ENCODE measurements at regions not wholly inside any gene's neighbourhood (a gene's known extent, or its start where the extent isn't known, plus 50 kb on each side); places are given as distances from the start of the nearest gene placed in this dataset.

GRCh38 chr1:57857809-57858208 lies 433.9 kb upstream of the DAB1 start:
- ChIA-PET POLR2A (no interaction called here), CTCF (no interaction called here)
- no peaks in the 10 kb centered on the region for H3K36me3 ChIP-seq (replicated peaks in 1 of 2; ENCODE audit: control extremely low read depth in 1 of 2, control insufficient read depth in 1 of 2, extremely low read depth in 1 of 2, insufficient read depth in 2 of 2, low read length in 1 of 2)
- H4K20me1 ChIP-seq (ENCODE audit: control insufficient read depth, insufficient read depth, low read length, poor library complexity, severe bottlenecking), result no peaks in the 10 kb centered on the region
- intact Hi-C loops (cut with micrococcal nuclease), result no loop called here
- H3K79me2 ChIP-seq (ENCODE audit: control insufficient read depth, insufficient read depth, low read length), result no peaks in the 10 kb centered on the region
- no peak overlapping the region for H3K27ac ChIP-seq (ENCODE audit: low read length in 2 of 2)
- no peaks in the 10 kb centered on the region for H3K9me3 ChIP-seq (ENCODE audit: control extremely low read depth in 1 of 3, control insufficient read depth in 2 of 3, insufficient read depth in 1 of 3, low read length in 2 of 3)
- no peak overlapping the region for H3K4me2 ChIP-seq (replicated peaks; ENCODE audit: low read depth, low read length, poor library complexity, severe bottlenecking)
- H3K27me3 ChIP-seq (replicated peaks in 1 of 4; ENCODE audit: control extremely low read depth in 1 of 4, control insufficient read depth in 3 of 4, insufficient read depth in 4 of 4, low read length in 3 of 4), result no peaks in the 10 kb centered on the region
- DNase-seq (no peak), ATAC-seq (ENCODE audit: low read depth) (no peak)
- H3K9ac ChIP-seq (ENCODE audit: low read length), result no peak overlapping the region
- TF ChIP-seq EZH2 (IDR thresholded peaks at IDR 0.05; ENCODE audit: borderline replicate concordance, insufficient read depth, low read depth, low read length, poor library complexity, severe bottlenecking) (no peak), CTCF (IDR thresholded peaks at IDR 0.05) (no peak)
- Mint-ChIP-seq H3K4me1 (no peaks in the 10 kb centered on the region), H3K4me3 (no peak overlapping the region), H3K27ac (no peak overlapping the region), H3K27me3 (no peaks in the 10 kb centered on the region), H3K9me3 (ENCODE audit: insufficient read depth) (no peaks in the 10 kb centered on the region)
- no CpG with 5 or more reads among the region's 1 CpG for WGBS (ENCODE audit: insufficient coverage)
- H3K4me1 ChIP-seq (ENCODE audit: control insufficient read depth in 2 of 2, insufficient read depth in 2 of 2, low read length in 2 of 2), result no peaks in the 10 kb centered on the region
- H3K4me3 ChIP-seq (ENCODE audit: control extremely low read depth in 1 of 5, extremely low read depth in 1 of 5, insufficient read depth in 1 of 5, low read depth in 2 of 5, low read length in 4 of 5), result no peak overlapping the region
- no peak overlapping the region for H2AFZ ChIP-seq (ENCODE audit: insufficient read depth, low read depth, low read length, poor library complexity, severe bottlenecking)

- Mint-ChIP-seq H3K27me3 (peaks cover 3% of the 10 kb centered on the region), H3K4me1 (no peaks in the 10 kb centered on the region), H3K27ac (no peak overlapping the region), H3K4me3 (no peak overlapping the region), H3K9me3 (ENCODE audit: insufficient read depth) (no peaks in the 10 kb centered on the region)
- no peak for DNase-seq
- Histone ChIP-seq H3K4me2 (replicated peaks; ENCODE audit: low read depth, low read length, poor library complexity, severe bottlenecking) (no peak overlapping the region), H4K20me1 (ENCODE audit: control insufficient read depth, insufficient read depth, low read length, poor library complexity, severe bottlenecking) (no peaks in the 10 kb centered on the region), H3K36me3 (replicated peaks in 1 of 2; ENCODE audit: control extremely low read depth in 1 of 2, control insufficient read depth in 1 of 2, extremely low read depth in 1 of 2, insufficient read depth in 2 of 2, low read length in 1 of 2) (no peaks in the 10 kb centered on the region), H3K79me2 (ENCODE audit: control insufficient read depth, insufficient read depth, low read length) (no peaks in the 10 kb centered on the region), H3K4me3 (ENCODE audit: control extremely low read depth in 1 of 5, extremely low read depth in 1 of 5, insufficient read depth in 1 of 5, low read depth in 2 of 5, low read length in 4 of 5) (no peak overlapping the region), H3K27me3 (replicated peaks in 1 of 4; ENCODE audit: control extremely low read depth in 1 of 4, control insufficient read depth in 3 of 4, insufficient read depth in 4 of 4, low read length in 3 of 4) (no peaks in the 10 kb centered on the region), H3K9ac (ENCODE audit: low read length) (no peak overlapping the region), H3K4me1 (ENCODE audit: control insufficient read depth in 2 of 2, insufficient read depth in 2 of 2, low read length in 2 of 2) (no peaks in the 10 kb centered on the region), H2AFZ (ENCODE audit: insufficient read depth, low read depth, low read length, poor library complexity, severe bottlenecking) (no peak overlapping the region), H3K27ac (ENCODE audit: low read length in 2 of 2) (no peak overlapping the region), H3K9me3 (ENCODE audit: control extremely low read depth in 1 of 3, control insufficient read depth in 2 of 3, insufficient read depth in 1 of 3, low read length in 2 of 3) (no peaks in the 10 kb centered on the region)
- WGBS (ENCODE audit: insufficient coverage), result 100% methylated on average over 1 of the region's 3 CpGs
- no peak for ATAC-seq (ENCODE audit: low read depth)
- intact Hi-C loops (cut with micrococcal nuclease), result no loop called here
- ChIA-PET POLR2A (no interaction called here), CTCF (no interaction called here)
- TF ChIP-seq EZH2 (IDR thresholded peaks at IDR 0.05; ENCODE audit: borderline replicate concordance, insufficient read depth, low read depth, low read length, poor library complexity, severe bottlenecking) (no peak), CTCF (IDR thresholded peaks at IDR 0.05) (no peak)
Observed at GRCh38 chr1:57854436-57854835, 430.6 kb upstream of the DAB1 start.
